ENCODE measurements at regions not wholly inside any gene's neighbourhood (a gene's known extent, or its start where the extent isn't known, plus 50 kb on each side); places are given as distances from the start of the nearest gene placed in this dataset.

DNA sequence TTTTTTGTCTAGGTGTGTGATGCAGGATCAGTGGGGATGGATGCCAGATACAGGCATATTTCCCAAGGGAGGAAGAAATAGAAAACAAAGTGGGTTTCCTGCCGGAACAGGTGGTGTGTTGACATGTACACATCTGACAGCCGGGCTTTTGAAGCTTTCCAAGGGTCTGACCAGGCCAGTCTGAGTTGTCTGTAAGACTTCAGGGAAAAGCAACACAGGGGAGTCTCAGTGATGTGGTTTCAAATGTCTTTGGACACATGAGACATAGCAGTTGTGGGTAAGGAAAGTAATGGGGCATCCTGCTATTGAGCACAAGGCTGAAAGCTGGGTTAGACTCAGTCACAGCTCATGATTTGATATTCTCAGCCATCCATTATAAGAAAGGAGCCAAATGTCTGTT is 274.9 kb downstream of the PIK3R1 start:
- H3K4me3 ChIP-seq (ENCODE audit: low read depth in 2 of 2, low read length in 2 of 2): no peak overlapping the region
- H3K36me3 ChIP-seq (ENCODE audit: control insufficient read depth, insufficient read depth, low read length): no peaks in the 10 kb centered on the region
- no peak for TF ChIP-seq POLR2AphosphoS5 (IDR thresholded peaks at IDR 0.05; ENCODE audit: low read depth, low read length)
- no peak for TF ChIP-seq TCF7L2 (IDR thresholded peaks at IDR 0.05; ENCODE audit: low read depth, low read length)
- TF ChIP-seq, protein P1, sequence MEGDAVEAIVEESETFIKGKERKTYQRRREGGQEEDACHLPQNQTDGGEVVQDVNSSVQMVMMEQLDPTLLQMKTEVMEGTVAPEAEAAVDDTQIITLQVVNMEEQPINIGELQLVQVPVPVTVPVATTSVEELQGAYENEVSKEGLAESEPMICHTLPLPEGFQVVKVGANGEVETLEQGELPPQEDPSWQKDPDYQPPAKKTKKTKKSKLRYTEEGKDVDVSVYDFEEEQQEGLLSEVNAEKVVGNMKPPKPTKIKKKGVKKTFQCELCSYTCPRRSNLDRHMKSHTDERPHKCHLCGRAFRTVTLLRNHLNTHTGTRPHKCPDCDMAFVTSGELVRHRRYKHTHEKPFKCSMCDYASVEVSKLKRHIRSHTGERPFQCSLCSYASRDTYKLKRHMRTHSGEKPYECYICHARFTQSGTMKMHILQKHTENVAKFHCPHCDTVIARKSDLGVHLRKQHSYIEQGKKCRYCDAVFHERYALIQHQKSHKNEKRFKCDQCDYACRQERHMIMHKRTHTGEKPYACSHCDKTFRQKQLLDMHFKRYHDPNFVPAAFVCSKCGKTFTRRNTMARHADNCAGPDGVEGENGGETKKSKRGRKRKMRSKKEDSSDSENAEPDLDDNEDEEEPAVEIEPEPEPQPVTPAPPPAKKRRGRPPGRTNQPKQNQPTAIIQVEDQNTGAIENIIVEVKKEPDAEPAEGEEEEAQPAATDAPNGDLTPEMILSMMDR (IDR thresholded peaks at IDR 0.05): no peak
- no peak for TF ChIP-seq SIN3A (IDR thresholded peaks at IDR 0.05; ENCODE audit: borderline replicate concordance, insufficient read depth, low read depth, low read length)
- TF ChIP-seq, protein P2, sequence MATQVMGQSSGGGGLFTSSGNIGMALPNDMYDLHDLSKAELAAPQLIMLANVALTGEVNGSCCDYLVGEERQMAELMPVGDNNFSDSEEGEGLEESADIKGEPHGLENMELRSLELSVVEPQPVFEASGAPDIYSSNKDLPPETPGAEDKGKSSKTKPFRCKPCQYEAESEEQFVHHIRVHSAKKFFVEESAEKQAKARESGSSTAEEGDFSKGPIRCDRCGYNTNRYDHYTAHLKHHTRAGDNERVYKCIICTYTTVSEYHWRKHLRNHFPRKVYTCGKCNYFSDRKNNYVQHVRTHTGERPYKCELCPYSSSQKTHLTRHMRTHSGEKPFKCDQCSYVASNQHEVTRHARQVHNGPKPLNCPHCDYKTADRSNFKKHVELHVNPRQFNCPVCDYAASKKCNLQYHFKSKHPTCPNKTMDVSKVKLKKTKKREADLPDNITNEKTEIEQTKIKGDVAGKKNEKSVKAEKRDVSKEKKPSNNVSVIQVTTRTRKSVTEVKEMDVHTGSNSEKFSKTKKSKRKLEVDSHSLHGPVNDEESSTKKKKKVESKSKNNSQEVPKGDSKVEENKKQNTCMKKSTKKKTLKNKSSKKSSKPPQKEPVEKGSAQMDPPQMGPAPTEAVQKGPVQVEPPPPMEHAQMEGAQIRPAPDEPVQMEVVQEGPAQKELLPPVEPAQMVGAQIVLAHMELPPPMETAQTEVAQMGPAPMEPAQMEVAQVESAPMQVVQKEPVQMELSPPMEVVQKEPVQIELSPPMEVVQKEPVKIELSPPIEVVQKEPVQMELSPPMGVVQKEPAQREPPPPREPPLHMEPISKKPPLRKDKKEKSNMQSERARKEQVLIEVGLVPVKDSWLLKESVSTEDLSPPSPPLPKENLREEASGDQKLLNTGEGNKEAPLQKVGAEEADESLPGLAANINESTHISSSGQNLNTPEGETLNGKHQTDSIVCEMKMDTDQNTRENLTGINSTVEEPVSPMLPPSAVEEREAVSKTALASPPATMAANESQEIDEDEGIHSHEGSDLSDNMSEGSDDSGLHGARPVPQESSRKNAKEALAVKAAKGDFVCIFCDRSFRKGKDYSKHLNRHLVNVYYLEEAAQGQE (IDR thresholded peaks at IDR 0.05; ENCODE audit: insufficient read depth in 1 of 2, low read depth in 2 of 2, low read length in 1 of 2): no peak
- in situ Hi-C loops (cut with HindIII; ENCODE audit: low pct_unique_long_range_greater_than_20kb, low sequenced_read_pairs): no loop called here
- no peak overlapping the region for H3K27ac ChIP-seq (ENCODE audit: low read length)
- ATAC-seq: no peak
- no peaks in the 10 kb centered on the region for H3K27me3 ChIP-seq (ENCODE audit: control insufficient read depth, insufficient read depth, low read length)
- intact Hi-C loops (cut with micrococcal nuclease; ENCODE audit: unreplicated experiment): no loop called here
- DNase-seq (ENCODE audit: low read depth, low spot score): no peak
- ChIA-PET POLR2A (no interaction called here), CTCF (no interaction called here)
- no peaks in the 10 kb centered on the region; the same call in 1 of the 2 replicates for H3K9me3 ChIP-seq (ENCODE audit: control insufficient read depth, insufficient read depth, low read depth, low read length)
- no peaks in the 10 kb centered on the region for H3K4me1 ChIP-seq (ENCODE audit: control insufficient read depth, insufficient read depth, low read length)
- no TSS peak for BruUV-seq (replicated peaks)

DNA sequence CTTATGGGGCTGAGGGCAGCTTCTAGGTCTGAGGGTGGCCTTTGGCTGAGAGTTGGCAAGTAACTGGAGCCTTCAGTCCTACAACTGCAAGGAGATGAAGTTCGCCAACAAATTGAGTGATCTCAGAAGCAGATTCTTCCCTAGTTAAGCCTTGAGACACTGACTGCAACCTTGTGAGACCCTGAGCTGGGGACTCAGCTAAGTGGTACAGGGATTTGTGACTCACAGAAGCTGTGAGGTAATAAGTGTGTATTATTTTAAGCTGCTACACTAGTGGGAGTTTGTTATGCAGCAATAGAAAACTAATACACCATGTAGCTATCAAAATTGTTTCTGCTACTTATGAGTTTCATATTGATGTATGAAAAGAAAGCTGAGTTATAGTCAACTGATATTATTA is 279.2 kb downstream of the PIK3R1 start:
- intact Hi-C loops (cut with micrococcal nuclease; ENCODE audit: unreplicated experiment) (no loop called here), in situ Hi-C loops (cut with HindIII; ENCODE audit: low pct_unique_long_range_greater_than_20kb, low sequenced_read_pairs) (no loop called here)
- BruUV-seq (replicated peaks): no TSS peak
- ChIA-PET CTCF (no interaction called here), POLR2A (no interaction called here)
- DNase-seq (ENCODE audit: low read depth, low spot score) (no peak), ATAC-seq (no peak)
- Histone ChIP-seq H3K9me3 (ENCODE audit: control insufficient read depth, insufficient read depth, low read depth, low read length) (no peaks in the 10 kb centered on the region), H3K4me1 (ENCODE audit: control insufficient read depth, insufficient read depth, low read length) (no peaks in the 10 kb centered on the region), H3K36me3 (ENCODE audit: control insufficient read depth, insufficient read depth, low read length) (no peaks in the 10 kb centered on the region), H3K4me3 (ENCODE audit: low read depth in 2 of 2, low read length in 2 of 2) (no peak overlapping the region), H3K27me3 (ENCODE audit: control insufficient read depth, insufficient read depth, low read length) (no peaks in the 10 kb centered on the region), H3K27ac (ENCODE audit: low read length) (no peak overlapping the region)
- TF ChIP-seq, protein P1 (IDR thresholded peaks at IDR 0.05): no peak
- TF ChIP-seq, protein P2 (IDR thresholded peaks at IDR 0.05; ENCODE audit: insufficient read depth in 1 of 2, low read depth in 2 of 2, low read length in 1 of 2): no peak
- TF ChIP-seq SIN3A (IDR thresholded peaks at IDR 0.05; ENCODE audit: borderline replicate concordance, insufficient read depth, low read depth, low read length): no peak
- no peak for TF ChIP-seq POLR2AphosphoS5 (IDR thresholded peaks at IDR 0.05; ENCODE audit: low read depth, low read length)
- no peak for TF ChIP-seq TCF7L2 (IDR thresholded peaks at IDR 0.05; ENCODE audit: low read depth, low read length)
